HepG2 (cell line): ENCODE measurements at regions not wholly inside any gene's neighbourhood (a gene's known extent, or its start where the extent isn't known, plus 50 kb on each side); places are given as distances from the start of the nearest gene placed in this dataset.

ENCODE experiments used
- ATAC-seq: fragments of 200-7000 bp; cut with Tn5 transposase; 3 replicates; pipeline ENCODE4 v1.9.1; 2020; ENCODE audit warnings: mild to moderate bottlenecking, moderate library complexity
- BruUV-seq: library from RNA; stranded (reverse); fragments of 400-500 nt; replicated peaks from 2 replicates; lab custom pipeline; 2021; lab: Mats Ljungman, UMichigan
- CTCF ChIA-PET: fragments of 300-600 bp; formaldehyde crosslinking; extraction: SDS; loops from one replicate; lab custom pipeline; 2021; ENCODE audit warnings: low total read pairs, inconsistent platforms, low intra/inter-chr PET ratio; lab: Yijun Ruan, JAX
- POLR2A ChIA-PET: fragments of 350-600 bp; sonication (Branson Sonifier 250); formaldehyde crosslinking; loops from one replicate; lab custom pipeline; 2020; ENCODE audit warnings: antibody characterized with exemption, inconsistent platforms; lab: Yijun Ruan, JAX
- DNase-seq: peaks from one replicate; pipeline ENCODE4 v3.0.0-alpha.2; 2015; ENCODE audit warnings: low spot score
- FAIRE-seq: peaks from 3 replicates; lab custom pipeline; 2011; peaks lifted over from hg19 to GRCh38; lab: Jason Lieb, UNC
- H2AFZ ChIP-seq: one replicate; pipeline ENCODE4 v1.6.1; 2011; ENCODE audit warnings: low read length, inconsistent platforms
- H3K27ac ChIP-seq: fragments of 300-600 bp; 3 replicates; pipeline ENCODE4 v1.8.0; 2011; ENCODE audit warnings: mixed run types, mild to moderate bottlenecking, mixed read lengths, low read length, inconsistent platforms; ENCODE audit not compliant: insufficient read depth; ENCODE audit errors: extremely low read length
- H3K27me3 ChIP-seq, 2 experiments: fragments of 200-600 bp in 1 of 2; 2 replicates in 1 of 2; 3 replicates in 1 of 2; pipeline versions ENCODE4 v1.6.0 to v1.8.0; 2011; ENCODE audit warnings: low read length in 2 of 2, mild to moderate bottlenecking in 2 of 2, moderate library complexity in 2 of 2, inconsistent platforms in 1 of 2; ENCODE audit not compliant: insufficient read depth in 2 of 2, control insufficient read depth in 1 of 2
- H3K36me3 ChIP-seq, 2 experiments: fragments of 200-600 bp in 1 of 2; replicated peaks in 1 of 2; 2 replicates in 1 of 2; 3 replicates in 1 of 2; pipeline versions ENCODE4 v1.5.1 to v1.8.0; 2011; ENCODE audit warnings: low read length in 2 of 2, inconsistent platforms in 1 of 2; ENCODE audit not compliant: insufficient read depth in 2 of 2, control insufficient read depth in 1 of 2
- H3K4me1 ChIP-seq: 2 replicates; pipeline ENCODE4 v1.5.1; 2012; ENCODE audit warnings: low read length, inconsistent platforms; ENCODE audit not compliant: insufficient read depth
- H3K4me2 ChIP-seq: 2 replicates; pipeline ENCODE4 v1.6.0; 2011; ENCODE audit warnings: low read depth, low read length, inconsistent platforms
- H3K4me3 ChIP-seq, 3 experiments: fragments of 200-600 bp in 1 of 3; sonication (generic), shearing (Covaris generic) in 1 of 3; replicated peaks in 1 of 3; 2 replicates each; pipeline ENCODE4 v1.5.1; 2011 to 2016; ENCODE audit warnings: low read length in 3 of 3, inconsistent platforms in 2 of 3, low read depth in 2 of 3, mild to moderate bottlenecking in 2 of 3, control low read depth in 1 of 3, mixed read lengths in 1 of 3; ENCODE audit not compliant: insufficient read depth in 1 of 3
- H3K79me2 ChIP-seq: one replicate; pipeline ENCODE4 v1.6.1; 2011; ENCODE audit warnings: low read length, inconsistent platforms; ENCODE audit not compliant: insufficient read depth
- H3K9ac ChIP-seq: 2 replicates; pipeline ENCODE4 v1.6.0; 2011; ENCODE audit warnings: mild to moderate bottlenecking, low read depth, low read length, inconsistent platforms; ENCODE audit not compliant: insufficient read depth
- H3K9me3 ChIP-seq: 2 replicates; pipeline ENCODE4 v1.5.1; 2012; ENCODE audit warnings: mild to moderate bottlenecking, low read length
- H4K20me1 ChIP-seq: 2 replicates; pipeline ENCODE4 v1.6.0; 2011; ENCODE audit warnings: inconsistent platforms, mild to moderate bottlenecking, low read length, moderate library complexity; ENCODE audit not compliant: insufficient read depth
- DPF2 ChIP-seq: sonication (generic); formaldehyde crosslinking; IDR thresholded peaks from 2 replicates; pipeline ENCODE4 v1.4.0; 2020; ENCODE audit warnings: mild to moderate bottlenecking, low read depth, missing genetic modification reagents, borderline replicate concordance
- ELF1 ChIP-seq: sonication (generic); formaldehyde crosslinking; IDR thresholded peaks from 2 replicates; pipeline ENCODE4 v1.4.0; 2020; ENCODE audit warnings: missing genetic modification reagents
- TRIM24 ChIP-seq: sonication (generic); formaldehyde crosslinking; IDR thresholded peaks from 2 replicates; pipeline ENCODE4 v1.8.0; 2022; ENCODE audit warnings: mild to moderate bottlenecking, missing genetic modification reagents
- XBP1 ChIP-seq: sonication (generic); formaldehyde crosslinking; IDR thresholded peaks from 2 replicates; pipeline ENCODE4 v1.5.0; 2020; ENCODE audit warnings: missing genetic modification reagents
- ZNF660 ChIP-seq: sonication (generic); formaldehyde crosslinking; IDR thresholded peaks from 2 replicates; pipeline ENCODE4 v1.5.1; 2020; ENCODE audit warnings: mild to moderate bottlenecking, low read depth, missing genetic modification reagents, borderline replicate concordance
- ZNF83 ChIP-seq: sonication (generic); formaldehyde crosslinking; IDR thresholded peaks from 2 replicates; pipeline ENCODE4 v1.4.0; 2020; ENCODE audit warnings: missing genetic modification reagents, mild to moderate bottlenecking, borderline replicate concordance
- WGBS: methylation state at CpG from one replicate; pipeline ENCODE4 v1.1.6; 2017; ENCODE audit warnings: low lambda C conversion rate; 5-methylcytosine and 5-hydroxymethylcytosine counted together
- in situ Hi-C: cut with HindIII; loops from 2 replicates; pipeline ENCODE4 v1.10.0; 2017; ENCODE audit warnings: low pct_unique_long_range_greater_than_20kb; ENCODE audit not compliant: extremely low pct_ligation_motif_present
- intact Hi-C: fragments of 100-400 bp; cut with micrococcal nuclease; formaldehyde crosslinking; loops from one replicate; pipeline ENCODE4 v1.10.0; 2022; ENCODE audit not compliant: unreplicated experiment
- TF ChIP-seq, protein P1 (sequence below): sonication (generic); formaldehyde crosslinking; IDR thresholded peaks from 2 replicates; pipeline ENCODE4 v1.4.0; 2020; ENCODE audit warnings: missing genetic modification reagents
- TF ChIP-seq, protein P2 (sequence below): sonication (generic); formaldehyde crosslinking; IDR thresholded peaks from 2 replicates; pipeline ENCODE4 v1.8.1; 2023; ENCODE audit warnings: mild to moderate bottlenecking, missing genetic modification reagents
- TF ChIP-seq, protein P3 (sequence below): sonication (generic); formaldehyde crosslinking; IDR thresholded peaks from 2 replicates; pipeline ENCODE4 v1.4.0; 2020; ENCODE audit warnings: missing genetic modification reagents
- TF ChIP-seq, protein P4 (sequence below): sonication (generic); formaldehyde crosslinking; IDR thresholded peaks from 2 replicates; pipeline ENCODE4; 2020; ENCODE audit warnings: missing genetic modification reagents, mild to moderate bottlenecking, borderline replicate concordance

DNA sequence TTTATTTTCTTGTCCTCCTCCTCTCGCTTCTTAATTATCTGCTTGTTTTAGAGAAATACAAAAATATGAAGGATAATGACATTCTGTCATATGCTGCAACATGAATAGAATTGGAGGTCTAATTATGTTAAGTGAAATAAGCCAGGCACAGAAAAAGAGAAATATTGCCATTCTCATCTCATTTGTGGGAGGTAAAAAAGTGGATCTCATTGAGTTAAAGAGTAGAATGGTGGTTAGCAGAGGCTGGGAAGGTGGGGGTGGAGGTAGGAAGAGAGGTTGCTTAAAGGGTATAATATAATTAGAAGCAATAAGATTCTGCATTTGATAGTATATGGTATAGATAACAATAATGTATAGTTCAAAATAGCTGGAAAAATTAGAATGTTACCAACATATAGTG, 231.3 kb downstream of the JRKL start (continued):
- TF ChIP-seq ZNF660 (CRISPR knock-in tag) (no peak), ELF1 (no peak), DPF2 (no peak)
- TF ChIP-seq, protein P1, sequence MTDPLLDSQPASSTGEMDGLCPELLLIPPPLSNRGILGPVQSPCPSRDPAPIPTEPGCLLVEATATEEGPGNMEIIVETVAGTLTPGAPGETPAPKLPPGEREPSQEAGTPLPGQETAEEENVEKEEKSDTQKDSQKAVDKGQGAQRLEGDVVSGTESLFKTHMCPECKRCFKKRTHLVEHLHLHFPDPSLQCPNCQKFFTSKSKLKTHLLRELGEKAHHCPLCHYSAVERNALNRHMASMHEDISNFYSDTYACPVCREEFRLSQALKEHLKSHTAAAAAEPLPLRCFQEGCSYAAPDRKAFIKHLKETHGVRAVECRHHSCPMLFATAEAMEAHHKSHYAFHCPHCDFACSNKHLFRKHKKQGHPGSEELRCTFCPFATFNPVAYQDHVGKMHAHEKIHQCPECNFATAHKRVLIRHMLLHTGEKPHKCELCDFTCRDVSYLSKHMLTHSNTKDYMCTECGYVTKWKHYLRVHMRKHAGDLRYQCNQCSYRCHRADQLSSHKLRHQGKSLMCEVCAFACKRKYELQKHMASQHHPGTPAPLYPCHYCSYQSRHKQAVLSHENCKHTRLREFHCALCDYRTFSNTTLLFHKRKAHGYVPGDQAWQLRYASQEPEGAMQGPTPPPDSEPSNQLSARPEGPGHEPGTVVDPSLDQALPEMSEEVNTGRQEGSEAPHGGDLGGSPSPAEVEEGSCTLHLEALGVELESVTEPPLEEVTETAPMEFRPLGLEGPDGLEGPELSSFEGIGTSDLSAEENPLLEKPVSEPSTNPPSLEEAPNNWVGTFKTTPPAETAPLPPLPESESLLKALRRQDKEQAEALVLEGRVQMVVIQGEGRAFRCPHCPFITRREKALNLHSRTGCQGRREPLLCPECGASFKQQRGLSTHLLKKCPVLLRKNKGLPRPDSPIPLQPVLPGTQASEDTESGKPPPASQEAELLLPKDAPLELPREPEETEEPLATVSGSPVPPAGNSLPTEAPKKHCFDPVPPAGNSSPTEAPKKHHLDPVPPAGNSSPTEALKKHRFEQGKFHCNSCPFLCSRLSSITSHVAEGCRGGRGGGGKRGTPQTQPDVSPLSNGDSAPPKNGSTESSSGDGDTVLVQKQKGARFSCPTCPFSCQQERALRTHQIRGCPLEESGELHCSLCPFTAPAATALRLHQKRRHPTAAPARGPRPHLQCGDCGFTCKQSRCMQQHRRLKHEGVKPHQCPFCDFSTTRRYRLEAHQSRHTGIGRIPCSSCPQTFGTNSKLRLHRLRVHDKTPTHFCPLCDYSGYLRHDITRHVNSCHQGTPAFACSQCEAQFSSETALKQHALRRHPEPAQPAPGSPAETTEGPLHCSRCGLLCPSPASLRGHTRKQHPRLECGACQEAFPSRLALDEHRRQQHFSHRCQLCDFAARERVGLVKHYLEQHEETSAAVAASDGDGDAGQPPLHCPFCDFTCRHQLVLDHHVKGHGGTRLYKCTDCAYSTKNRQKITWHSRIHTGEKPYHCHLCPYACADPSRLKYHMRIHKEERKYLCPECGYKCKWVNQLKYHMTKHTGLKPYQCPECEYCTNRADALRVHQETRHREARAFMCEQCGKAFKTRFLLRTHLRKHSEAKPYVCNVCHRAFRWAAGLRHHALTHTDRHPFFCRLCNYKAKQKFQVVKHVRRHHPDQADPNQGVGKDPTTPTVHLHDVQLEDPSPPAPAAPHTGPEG (CRISPR knock-in tag) = no peak
- TF ChIP-seq, all 625 proteins: peak for 0

DNA sequence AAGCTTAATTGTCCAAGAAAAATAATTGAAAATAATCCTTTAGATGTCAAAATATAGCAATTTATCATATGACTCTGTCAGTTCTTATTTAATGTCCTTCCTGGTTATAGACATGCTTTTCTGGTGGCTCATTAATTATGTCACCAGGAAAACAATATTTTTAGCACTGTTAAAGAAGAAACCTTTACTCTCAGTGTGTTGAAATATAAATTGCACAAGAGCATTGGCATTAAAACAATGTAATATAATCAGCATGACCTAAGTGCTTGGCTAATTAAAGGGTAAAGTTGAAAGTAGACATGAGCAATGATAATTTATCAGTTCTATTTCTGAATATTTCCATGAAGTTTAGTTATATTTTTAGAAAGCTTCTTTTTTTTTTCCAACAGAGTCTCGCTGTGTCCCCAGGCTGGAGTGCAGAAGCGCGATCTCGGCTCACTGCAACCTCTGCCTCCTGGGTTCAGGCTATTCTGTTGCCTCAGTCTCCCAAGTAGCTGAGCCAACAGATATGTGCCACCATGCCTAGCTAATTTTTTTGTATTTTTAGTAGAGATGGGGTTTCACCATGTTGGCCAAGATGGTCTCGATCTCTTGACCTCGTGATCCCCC, 232.3 kb downstream of the JRKL start:
- no peak overlapping the region for H3K4me3 ChIP-seq
- DNase-seq = no peak
- POLR2A ChIA-PET = no interaction called here
- no peaks in the 10 kb centered on the region for H3K4me1 ChIP-seq
- no peak overlapping the region for H3K9ac ChIP-seq
- no peak for FAIRE-seq
- intact Hi-C loops (no loop called here), in situ Hi-C loops (no loop called here)
- H3K36me3 ChIP-seq = no peaks in the 10 kb centered on the region
- no peaks in the 10 kb centered on the region for H4K20me1 ChIP-seq
- peaks cover 12% of the 10 kb centered on the region for H3K9me3 ChIP-seq
- no peak overlapping the region for H2AFZ ChIP-seq
- no peak overlapping the region for H3K4me2 ChIP-seq
- no peaks in the 10 kb centered on the region for H3K79me2 ChIP-seq
- 19% methylated on average over 6 of the region's 6 CpGs for WGBS
- no peak for ATAC-seq
- no peaks in the 10 kb centered on the region for H3K27me3 ChIP-seq
- no peak overlapping the region for H3K27ac ChIP-seq
- BruUV-seq = no TSS peak
- CTCF ChIA-PET = no interaction called here
- TF ChIP-seq ZNF83 (CRISPR knock-in tag) (no peak), TRIM24 (no peak), XBP1 (no peak)
- TF ChIP-seq, protein P2, sequence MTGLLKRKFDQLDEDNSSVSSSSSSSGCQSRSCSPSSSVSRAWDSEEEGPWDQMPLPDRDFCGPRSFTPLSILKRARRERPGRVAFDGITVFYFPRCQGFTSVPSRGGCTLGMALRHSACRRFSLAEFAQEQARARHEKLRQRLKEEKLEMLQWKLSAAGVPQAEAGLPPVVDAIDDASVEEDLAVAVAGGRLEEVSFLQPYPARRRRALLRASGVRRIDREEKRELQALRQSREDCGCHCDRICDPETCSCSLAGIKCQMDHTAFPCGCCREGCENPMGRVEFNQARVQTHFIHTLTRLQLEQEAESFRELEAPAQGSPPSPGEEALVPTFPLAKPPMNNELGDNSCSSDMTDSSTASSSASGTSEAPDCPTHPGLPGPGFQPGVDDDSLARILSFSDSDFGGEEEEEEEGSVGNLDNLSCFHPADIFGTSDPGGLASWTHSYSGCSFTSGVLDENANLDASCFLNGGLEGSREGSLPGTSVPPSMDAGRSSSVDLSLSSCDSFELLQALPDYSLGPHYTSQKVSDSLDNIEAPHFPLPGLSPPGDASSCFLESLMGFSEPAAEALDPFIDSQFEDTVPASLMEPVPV = no peak
- TF ChIP-seq, protein P3, sequence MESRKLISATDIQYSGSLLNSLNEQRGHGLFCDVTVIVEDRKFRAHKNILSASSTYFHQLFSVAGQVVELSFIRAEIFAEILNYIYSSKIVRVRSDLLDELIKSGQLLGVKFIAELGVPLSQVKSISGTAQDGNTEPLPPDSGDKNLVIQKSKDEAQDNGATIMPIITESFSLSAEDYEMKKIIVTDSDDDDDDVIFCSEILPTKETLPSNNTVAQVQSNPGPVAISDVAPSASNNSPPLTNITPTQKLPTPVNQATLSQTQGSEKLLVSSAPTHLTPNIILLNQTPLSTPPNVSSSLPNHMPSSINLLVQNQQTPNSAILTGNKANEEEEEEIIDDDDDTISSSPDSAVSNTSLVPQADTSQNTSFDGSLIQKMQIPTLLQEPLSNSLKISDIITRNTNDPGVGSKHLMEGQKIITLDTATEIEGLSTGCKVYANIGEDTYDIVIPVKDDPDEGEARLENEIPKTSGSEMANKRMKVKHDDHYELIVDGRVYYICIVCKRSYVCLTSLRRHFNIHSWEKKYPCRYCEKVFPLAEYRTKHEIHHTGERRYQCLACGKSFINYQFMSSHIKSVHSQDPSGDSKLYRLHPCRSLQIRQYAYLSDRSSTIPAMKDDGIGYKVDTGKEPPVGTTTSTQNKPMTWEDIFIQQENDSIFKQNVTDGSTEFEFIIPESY = no peak
- TF ChIP-seq, protein P4, sequence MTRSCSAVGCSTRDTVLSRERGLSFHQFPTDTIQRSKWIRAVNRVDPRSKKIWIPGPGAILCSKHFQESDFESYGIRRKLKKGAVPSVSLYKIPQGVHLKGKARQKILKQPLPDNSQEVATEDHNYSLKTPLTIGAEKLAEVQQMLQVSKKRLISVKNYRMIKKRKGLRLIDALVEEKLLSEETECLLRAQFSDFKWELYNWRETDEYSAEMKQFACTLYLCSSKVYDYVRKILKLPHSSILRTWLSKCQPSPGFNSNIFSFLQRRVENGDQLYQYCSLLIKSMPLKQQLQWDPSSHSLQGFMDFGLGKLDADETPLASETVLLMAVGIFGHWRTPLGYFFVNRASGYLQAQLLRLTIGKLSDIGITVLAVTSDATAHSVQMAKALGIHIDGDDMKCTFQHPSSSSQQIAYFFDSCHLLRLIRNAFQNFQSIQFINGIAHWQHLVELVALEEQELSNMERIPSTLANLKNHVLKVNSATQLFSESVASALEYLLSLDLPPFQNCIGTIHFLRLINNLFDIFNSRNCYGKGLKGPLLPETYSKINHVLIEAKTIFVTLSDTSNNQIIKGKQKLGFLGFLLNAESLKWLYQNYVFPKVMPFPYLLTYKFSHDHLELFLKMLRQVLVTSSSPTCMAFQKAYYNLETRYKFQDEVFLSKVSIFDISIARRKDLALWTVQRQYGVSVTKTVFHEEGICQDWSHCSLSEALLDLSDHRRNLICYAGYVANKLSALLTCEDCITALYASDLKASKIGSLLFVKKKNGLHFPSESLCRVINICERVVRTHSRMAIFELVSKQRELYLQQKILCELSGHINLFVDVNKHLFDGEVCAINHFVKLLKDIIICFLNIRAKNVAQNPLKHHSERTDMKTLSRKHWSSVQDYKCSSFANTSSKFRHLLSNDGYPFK (CRISPR knock-in tag) = no peak
